GM23248 (cell line): ENCODE measurements at regions not wholly inside any gene's neighbourhood (a gene's known extent, or its start where the extent isn't known, plus 50 kb on each side); places are given as distances from the start of the nearest gene placed in this dataset.
"Not testable (repeated sequence)": the region's sequence is repeated elsewhere in the genome, so short reads cannot be mapped to it uniquely, and the experiment has no call there.

Experiments
- DNase-seq: peaks from one replicate; pipeline ENCODE4 v3.0.0-alpha.2; 2015
- H2AFZ ChIP-seq: fragments of 200-600 bp; sonication (generic); 2 replicates; pipeline ENCODE4 v1.6.1; 2016; ENCODE audit warnings: antibody characterized with exemption
- H3F3A ChIP-seq: fragments of 200-600 bp; sonication (generic); 2 replicates; pipeline ENCODE4 v1.6.1; 2016; ENCODE audit warnings: mild to moderate bottlenecking, antibody characterized with exemption, mixed run types; ENCODE audit not compliant: insufficient read depth
- H3K27ac ChIP-seq: fragments of 200-600 bp; sonication (generic); 2 replicates; pipeline ENCODE4 v1.5.1; 2016; ENCODE audit warnings: mild to moderate bottlenecking
- H3K27me3 ChIP-seq: fragments of 200-600 bp; sonication (generic); replicated peaks from 2 replicates; pipeline ENCODE4 v1.6.1; 2016; ENCODE audit warnings: mild to moderate bottlenecking; ENCODE audit not compliant: insufficient read depth
- H3K36me3 ChIP-seq: fragments of 200-600 bp; sonication (generic); 2 replicates; pipeline ENCODE4 v1.6.1; 2016; ENCODE audit warnings: low read depth, mild to moderate bottlenecking
- H3K4me1 ChIP-seq: fragments of 200-600 bp; sonication (generic); 2 replicates; pipeline ENCODE4 v1.6.1; 2016; ENCODE audit warnings: mild to moderate bottlenecking; ENCODE audit not compliant: insufficient read depth
- H3K4me2 ChIP-seq: fragments of 200-600 bp; sonication (generic); one replicate; pipeline ENCODE4 v1.6.1; 2016; ENCODE audit warnings: mild to moderate bottlenecking; ENCODE audit not compliant: unreplicated experiment
- H3K4me3 ChIP-seq: fragments of 200-600 bp; sonication (generic); 2 replicates; pipeline ENCODE4 v1.5.1; 2016; ENCODE audit warnings: mild to moderate bottlenecking
- H3K79me2 ChIP-seq: fragments of 200-600 bp; sonication (generic); 2 replicates; pipeline ENCODE4 v1.6.1; 2016; ENCODE audit warnings: mild to moderate bottlenecking; ENCODE audit not compliant: insufficient read depth
- H3K9ac ChIP-seq: fragments of 200-600 bp; sonication (generic); 2 replicates; pipeline ENCODE4 v1.6.1; 2016; ENCODE audit warnings: mild to moderate bottlenecking
- H3K9me2 ChIP-seq: fragments of 200-600 bp; sonication (generic); 2 replicates; pipeline ENCODE4 v1.6.1; 2016; ENCODE audit warnings: mixed run types, mild to moderate bottlenecking, moderate library complexity; ENCODE audit not compliant: insufficient read depth
- H3K9me3 ChIP-seq: fragments of 200-600 bp; sonication (generic); one replicate; pipeline ENCODE4 v1.6.1; 2017; ENCODE audit warnings: low read depth
- H4K20me1 ChIP-seq: fragments of 200-600 bp; sonication (generic); 2 replicates; pipeline ENCODE4 v1.6.0; 2016; ENCODE audit not compliant: insufficient read depth
- EZH2 ChIP-seq: fragments of 200-600 bp; sonication (generic); IDR thresholded peaks from 2 replicates; pipeline ENCODE4 v1.6.1; 2018; ENCODE audit warnings: antibody characterized with exemption, mild to moderate bottlenecking; ENCODE audit not compliant: insufficient read depth, poor library complexity, severe bottlenecking
- EZH2phosphoT487 ChIP-seq: fragments of 200-600 bp; sonication (generic); IDR thresholded peaks from 2 replicates; pipeline ENCODE4 v1.6.1; 2018; ENCODE audit warnings: antibody characterized with exemption, moderate library complexity, mild to moderate bottlenecking, low read depth; ENCODE audit not compliant: insufficient read depth
- WGBS, 2 experiments: methylation state at CpG; one replicate each; pipeline ENCODE4 v1.1.6; 2015 to 2017; ENCODE audit warnings: low lambda C conversion rate in 2 of 2, low coverage in 1 of 2; ENCODE audit errors: missing lambda C conversion rate in 2 of 2; 5-methylcytosine and 5-hydroxymethylcytosine counted together
- in situ Hi-C: fragments of 300-500 bp; cut with MboI; formaldehyde crosslinking; loops from 2 replicates; pipeline ENCODE4 v1.15.0; 2020

- Histone ChIP-seq H3K27me3 (no peaks in the 10 kb centered on the region), H3K79me2 (no peaks in the 10 kb centered on the region), H3K27ac (no peak overlapping the region), H3K4me1 (no peaks in the 10 kb centered on the region), H3F3A (no peaks in the 10 kb centered on the region), H3K9me2 (no peaks in the 10 kb centered on the region), H4K20me1 (no peaks in the 10 kb centered on the region), H3K9ac (no peak overlapping the region), H3K9me3 (no peaks in the 10 kb centered on the region), H3K4me3 (no peak overlapping the region), H3K36me3 (no peaks in the 10 kb centered on the region), H3K4me2 (no peak overlapping the region), H2AFZ (no peak overlapping the region)
- TF ChIP-seq EZH2phosphoT487, result no peak
- no peak for TF ChIP-seq EZH2
- DNase-seq, result no peak
- in situ Hi-C loops, result no loop called here
- 26 to 35% methylated on average over 3 of the region's 3 CpGs for WGBS, 2 experiments
These were observed 98.3 kb downstream of the TUBA3C start for GRCh38 chr13:19083340-19083739.

GRCh38 chr13:19075418-19075817, 106.2 kb downstream of the TUBA3C start:
- no peaks in the 10 kb centered on the region for H3F3A ChIP-seq
- DNase-seq, result no peak
- H3K36me3 ChIP-seq, result no peaks in the 10 kb centered on the region
- WGBS, 2 experiments, result 25 to 27% methylated on average over 7 of the region's 7 CpGs
- H3K9ac ChIP-seq, result no peak overlapping the region
- H3K9me3 ChIP-seq, result no peaks in the 10 kb centered on the region
- no peak overlapping the region for H2AFZ ChIP-seq
- in situ Hi-C loops, result no loop called here
- no peak overlapping the region for H3K27ac ChIP-seq
- no peaks in the 10 kb centered on the region for H3K79me2 ChIP-seq
- H3K4me1 ChIP-seq, result no peaks in the 10 kb centered on the region
- H3K9me2 ChIP-seq, result no peaks in the 10 kb centered on the region
- no peak for TF ChIP-seq EZH2
- TF ChIP-seq EZH2phosphoT487, result no peak
- no peak overlapping the region for H3K4me2 ChIP-seq
- H3K27me3 ChIP-seq, result no peaks in the 10 kb centered on the region
- no peaks in the 10 kb centered on the region for H4K20me1 ChIP-seq
- H3K4me3 ChIP-seq, result no peak overlapping the region

- no peaks in the 10 kb centered on the region for H4K20me1 ChIP-seq
- H3K27ac ChIP-seq, result no peak overlapping the region
- H3K4me1 ChIP-seq, result no peaks in the 10 kb centered on the region
- no peaks in the 10 kb centered on the region for H3K9me2 ChIP-seq
- no peaks in the 10 kb centered on the region for H3K27me3 ChIP-seq
- in situ Hi-C loops, result no loop called here
- no peaks in the 10 kb centered on the region for H3K79me2 ChIP-seq
- WGBS, 2 experiments, result 36 to 44% methylated on average over 8 of the region's 8 CpGs
- DNase-seq, result no peak
- H3K9me3 ChIP-seq, result no peaks in the 10 kb centered on the region
- no peak overlapping the region for H3K4me2 ChIP-seq
- no peaks in the 10 kb centered on the region for H3F3A ChIP-seq
- no peak for TF ChIP-seq EZH2phosphoT487
- no peak for TF ChIP-seq EZH2
- H2AFZ ChIP-seq, result no peak overlapping the region
- no peak overlapping the region for H3K9ac ChIP-seq
- H3K4me3 ChIP-seq, result no peak overlapping the region
- no peaks in the 10 kb centered on the region for H3K36me3 ChIP-seq
These were observed 107.1 kb downstream of the TUBA3C start for GRCh38 chr13:19074519-19074918.

DNA sequence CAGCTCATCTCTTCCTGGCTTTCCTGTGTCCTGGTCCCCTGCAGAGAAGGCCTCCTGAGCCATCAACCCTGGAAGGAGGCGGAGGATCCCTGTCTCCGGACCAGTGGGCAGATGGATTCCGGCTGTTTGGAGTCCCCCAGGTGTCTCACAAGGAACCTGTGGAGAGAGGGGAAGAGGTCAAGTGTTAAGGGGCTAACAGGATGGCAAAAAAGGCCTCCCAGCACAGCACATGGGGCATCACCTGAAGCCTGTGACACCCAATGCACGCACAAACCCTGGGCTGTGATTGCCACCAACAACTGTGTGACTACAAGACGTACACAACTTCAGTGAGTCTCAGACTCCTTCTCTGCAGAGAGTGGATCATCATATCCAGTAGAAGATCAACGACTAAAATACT, 107.5 kb downstream of the TUBA3C start:
- H3K27ac ChIP-seq, H3K9me2 ChIP-seq, H3F3A ChIP-seq, H3K9me3 ChIP-seq, H3K4me1 ChIP-seq, in situ Hi-C loops, H3K9ac ChIP-seq, H4K20me1 ChIP-seq, H3K4me2 ChIP-seq, H3K79me2 ChIP-seq, H3K36me3 ChIP-seq, DNase-seq, H2AFZ ChIP-seq, H3K4me3 ChIP-seq, H3K27me3 ChIP-seq: not testable (repeated sequence)
- 28 to 36% methylated on average over 6 of the region's 6 CpGs for WGBS, 2 experiments

DNA sequence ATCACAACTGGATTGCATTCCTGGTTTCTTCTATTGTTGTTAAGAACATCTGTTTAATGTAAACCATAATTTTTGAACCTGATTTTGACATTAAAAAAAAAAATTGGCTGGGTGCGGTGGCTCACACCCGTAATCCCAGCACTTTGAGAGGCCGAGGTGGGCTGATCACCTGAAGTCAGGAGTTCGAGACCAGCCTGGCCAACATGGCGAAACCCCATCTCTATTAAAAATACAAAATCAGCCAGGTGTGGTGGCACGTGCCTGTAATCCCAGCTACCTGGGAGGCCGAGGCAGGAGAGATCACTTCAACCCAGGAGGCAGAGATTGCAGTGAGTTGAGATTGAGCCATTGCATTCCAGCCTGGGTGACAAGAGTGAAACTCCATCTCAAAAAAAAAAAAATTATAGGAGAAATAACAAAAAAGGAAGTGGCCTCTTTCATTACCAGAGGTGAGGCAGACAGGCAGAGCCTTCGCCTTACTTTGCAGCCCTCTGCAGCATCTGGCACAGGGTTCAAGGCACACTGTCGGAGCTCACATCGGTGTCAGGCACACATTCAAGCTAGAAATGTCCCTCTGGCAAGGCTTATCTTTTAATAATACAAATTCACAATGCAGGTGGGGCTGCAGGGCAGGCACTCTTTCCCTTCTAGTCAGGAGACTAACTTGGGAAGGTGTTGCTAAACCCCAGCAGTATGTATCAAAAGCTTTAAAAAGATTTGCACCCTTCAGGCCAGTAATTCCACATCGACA, 108.5 kb downstream of the TUBA3C start:
- H4K20me1 ChIP-seq, H3K4me3 ChIP-seq, H3K9me2 ChIP-seq, H3K9ac ChIP-seq, H3K79me2 ChIP-seq, DNase-seq, H3K27me3 ChIP-seq, H3K4me2 ChIP-seq, H3K9me3 ChIP-seq, H3K27ac ChIP-seq, H3K36me3 ChIP-seq, H3F3A ChIP-seq, H3K4me1 ChIP-seq, in situ Hi-C loops, H2AFZ ChIP-seq: not testable (repeated sequence)
- WGBS, 2 experiments, result 38 to 40% methylated on average over 10 to 11 of the region's 11 CpGs
